Right lobe of liver (tissue), 6 donors: ENCODE measurements at regions not wholly inside any gene's neighbourhood (a gene's known extent, or its start where the extent isn't known, plus 50 kb on each side); places are given as distances from the start of the nearest gene placed in this dataset.

Experiments
- ATAC-seq, 4 donors: fragments of 200-7000 bp; cut with Tn5 transposase; one replicate each; pipeline ENCODE4 v1.9.1; 2020; ENCODE audit warnings: mild to moderate bottlenecking in 4 of 4, moderate library complexity in 4 of 4
- DNase-seq, 3 donors: peaks; one replicate each; pipeline ENCODE4 v3.0.0-alpha.2; 2020
- H3K27ac ChIP-seq, 3 donors: fragments of 200-600 bp; one replicate each; pipeline ENCODE4 v1.8.0; 2022
- H3K27me3 ChIP-seq, 2 donors: fragments of 200-600 bp; one replicate each; pipeline ENCODE4 v1.8.0; 2022
- H3K36me3 ChIP-seq, 4 donors: fragments of 200-600 bp; sonication (generic) in 1 of 4; one replicate each; pipeline versions ENCODE4 v1.5.1 to v1.8.0; 2017 to 2022; ENCODE audit warnings: control low read depth in 1 of 4
- H3K4me1 ChIP-seq, 4 donors: fragments of 200-600 bp; sonication (generic) in 1 of 4; one replicate each; pipeline versions ENCODE4 v1.5.1 to v1.8.0; 2017 to 2022; ENCODE audit warnings: control low read depth in 1 of 4
- H3K4me3 ChIP-seq, 3 donors: fragments of 200-600 bp; one replicate each; pipeline ENCODE4 v1.8.0; 2022
- H3K9me3 ChIP-seq, 4 donors: fragments of 200-600 bp; sonication (generic) in 1 of 4; one replicate each; pipeline versions ENCODE4 v1.5.1 to v1.8.0; 2017 to 2022; ENCODE audit warnings: control low read depth in 1 of 4
- POLR2A ChIP-seq: fragments of 450-650 bp; IDR thresholded peaks from one replicate; pipeline ENCODE4 v1.6.1; 2017; ENCODE audit warnings: antibody characterized with exemption, mild to moderate bottlenecking
- WGBS: methylation state at CpG from one replicate; pipeline ENCODE4 v1.1.6; 2018; ENCODE audit warnings: low coverage, low lambda C conversion rate; ENCODE audit not compliant: insufficient coverage; ENCODE audit errors: missing lambda C conversion rate; 5-methylcytosine and 5-hydroxymethylcytosine counted together
- intact Hi-C, 2 donors: fragments of 100-400 bp; cut with DNase I; formaldehyde crosslinking; loops; one replicate each; pipeline versions ENCODE4 v1.11.2 to v1.14.1; 2022
- TF ChIP-seq, protein P1 (sequence below), 4 donors: fragments of 200-600 bp in 3 of 4; fragments of 450-650 bp in 1 of 4; IDR thresholded peaks; one replicate each; pipeline versions ENCODE4 v1.5.1 to v1.8.0; 2016 to 2022; ENCODE audit warnings: antibody characterized with exemption in 4 of 4, mild to moderate bottlenecking in 2 of 4
- donor health status: DM: no; HTN: yes; CAD: no.
- donor health status: DM: no; HTN: no; CAD: no.
- donor health status: DM: no; HTN: no; CAD: no.
- donor health status: DM: no; HTN: yes; CAD: no.
- donor health status: DM: no; HTN: yes; CAD: no.

DNA sequence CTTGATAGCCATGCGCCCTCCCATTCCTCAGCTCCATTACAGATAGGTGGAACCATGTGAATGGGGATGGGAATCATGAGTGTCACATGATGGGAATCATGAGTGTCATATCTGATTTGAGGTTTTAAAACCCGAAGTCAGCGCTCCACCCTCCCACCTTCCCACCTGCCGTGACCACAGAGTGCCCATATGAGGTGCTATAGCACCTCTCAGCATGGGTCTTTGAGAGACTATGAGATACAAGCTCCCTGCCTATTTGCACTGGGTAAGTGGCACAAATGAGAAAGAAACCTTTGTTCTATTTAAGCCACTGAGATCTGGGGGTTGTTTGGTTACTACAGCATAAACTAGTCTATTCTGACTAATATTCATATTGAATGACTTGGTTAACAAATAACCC is 78.5 kb upstream of the PTPRM start:
- ATAC-seq, result no peak

GRCh38 chr18:7490104-7490503 is 77.0 kb upstream of the PTPRM start:
- Histone ChIP-seq H3K4me1 (no peaks in the 10 kb centered on the region), H3K27ac (no peak overlapping the region), H3K9me3 (no peaks in the 10 kb centered on the region), H3K4me3 (no peak overlapping the region), H3K27me3 (no peaks in the 10 kb centered on the region), H3K36me3 (no peaks in the 10 kb centered on the region)
- no peak for TF ChIP-seq POLR2A
- TF ChIP-seq, protein P1, sequence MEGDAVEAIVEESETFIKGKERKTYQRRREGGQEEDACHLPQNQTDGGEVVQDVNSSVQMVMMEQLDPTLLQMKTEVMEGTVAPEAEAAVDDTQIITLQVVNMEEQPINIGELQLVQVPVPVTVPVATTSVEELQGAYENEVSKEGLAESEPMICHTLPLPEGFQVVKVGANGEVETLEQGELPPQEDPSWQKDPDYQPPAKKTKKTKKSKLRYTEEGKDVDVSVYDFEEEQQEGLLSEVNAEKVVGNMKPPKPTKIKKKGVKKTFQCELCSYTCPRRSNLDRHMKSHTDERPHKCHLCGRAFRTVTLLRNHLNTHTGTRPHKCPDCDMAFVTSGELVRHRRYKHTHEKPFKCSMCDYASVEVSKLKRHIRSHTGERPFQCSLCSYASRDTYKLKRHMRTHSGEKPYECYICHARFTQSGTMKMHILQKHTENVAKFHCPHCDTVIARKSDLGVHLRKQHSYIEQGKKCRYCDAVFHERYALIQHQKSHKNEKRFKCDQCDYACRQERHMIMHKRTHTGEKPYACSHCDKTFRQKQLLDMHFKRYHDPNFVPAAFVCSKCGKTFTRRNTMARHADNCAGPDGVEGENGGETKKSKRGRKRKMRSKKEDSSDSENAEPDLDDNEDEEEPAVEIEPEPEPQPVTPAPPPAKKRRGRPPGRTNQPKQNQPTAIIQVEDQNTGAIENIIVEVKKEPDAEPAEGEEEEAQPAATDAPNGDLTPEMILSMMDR (IDR thresholded peaks at IDR 0.05), result no peak
- intact Hi-C loops, result no loop called here
- 67% methylated on average over 1 of the region's 1 CpG for WGBS
- no peak for ATAC-seq
- no peak for DNase-seq

More for the DNA sequence above, 78.5 kb upstream of the PTPRM start:
- Histone ChIP-seq H3K27ac (no peak overlapping the region), H3K9me3 (no peaks in the 10 kb centered on the region), H3K27me3 (no peaks in the 10 kb centered on the region), H3K4me3 (no peak overlapping the region), H3K4me1 (no peaks in the 10 kb centered on the region), H3K36me3 (no peaks in the 10 kb centered on the region)
- DNase-seq, result no peak
- intact Hi-C loops, result no loop called here
- no peak for TF ChIP-seq POLR2A
- TF ChIP-seq, protein P1 (IDR thresholded peaks at IDR 0.05), result no peak
- WGBS, result 40% methylated on average over 2 of the region's 4 CpGs

GRCh38 chr18:7492385-7492784 is 74.7 kb upstream of the PTPRM start:
- Histone ChIP-seq H3K27ac (no peak overlapping the region), H3K4me3 (no peak overlapping the region), H3K27me3 (no peaks in the 10 kb centered on the region), H3K9me3 (no peaks in the 10 kb centered on the region), H3K4me1 (no peaks in the 10 kb centered on the region), H3K36me3 (no peaks in the 10 kb centered on the region)
- WGBS, result 47% methylated on average over 3 of the region's 3 CpGs
- ATAC-seq (no peak), DNase-seq (no peak)
- intact Hi-C loops, result no loop called here
- TF ChIP-seq, protein P1 (IDR thresholded peaks at IDR 0.05), result no peak
- no peak for TF ChIP-seq POLR2A

GRCh38 chr18:7497081-7497480 is 70.0 kb upstream of the PTPRM start:
- H3K27me3 ChIP-seq, result no peaks in the 10 kb centered on the region
- H3K36me3 ChIP-seq, result no peaks in the 10 kb centered on the region
- intact Hi-C loops, result no loop called here
- no peak overlapping the region for H3K4me3 ChIP-seq
- H3K9me3 ChIP-seq, result no peaks in the 10 kb centered on the region
- DNase-seq (no peak), ATAC-seq (no peak)
- H3K4me1 ChIP-seq, result no peaks in the 10 kb centered on the region
- TF ChIP-seq POLR2A, result no peak
- TF ChIP-seq, protein P1 (IDR thresholded peaks at IDR 0.05), result no peak
- H3K27ac ChIP-seq, result no peak overlapping the region

DNA sequence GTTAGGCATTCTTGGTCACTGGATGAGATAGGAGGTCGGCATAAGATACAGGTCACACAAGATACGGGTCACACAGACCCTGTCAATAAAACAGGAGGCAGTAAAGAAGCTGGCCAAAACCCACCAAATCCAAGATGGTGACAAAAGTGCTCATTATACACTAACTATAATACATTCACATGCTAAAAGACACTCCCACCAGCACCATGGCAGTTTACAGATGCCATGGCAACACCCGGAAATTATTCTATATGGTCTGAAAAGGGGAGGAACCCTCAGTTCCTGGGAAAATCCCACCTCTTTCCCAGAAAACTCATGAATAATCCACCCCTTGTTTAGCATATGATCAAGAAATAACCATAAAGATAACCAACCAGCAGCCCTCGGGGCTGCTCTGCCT is 56.0 kb upstream of the PTPRM start:
- no peaks in the 10 kb centered on the region for H3K9me3 ChIP-seq
- no peak for ATAC-seq
- no peaks in the 10 kb centered on the region for H3K36me3 ChIP-seq
- H3K27me3 ChIP-seq, result no peaks in the 10 kb centered on the region
- TF ChIP-seq POLR2A, result no peak
- TF ChIP-seq, protein P1 (IDR thresholded peaks at IDR 0.05), result no peak
- 78% methylated on average over 3 of the region's 4 CpGs for WGBS
- H3K4me3 ChIP-seq, result no peak overlapping the region
- intact Hi-C loops, result no loop called here
- peaks cover 0 to 5% (median 0%) of the 10 kb centered on the region in 4 donors for H3K4me1 ChIP-seq
- no peak overlapping the region for H3K27ac ChIP-seq
- no peak for DNase-seq
